Activated CD4-positive, alpha-beta T cell treated with anti-CD3 and anti-CD28 coated beads, Interleukin-2, amount 10 ng/mL, durations not matched to agents 7 days and 5 days (primary cell): ENCODE measurements at regions not wholly inside any gene's neighbourhood (a gene's known extent, or its start where the extent isn't known, plus 50 kb on each side); places are given as distances from the start of the nearest gene placed in this dataset.

ENCODE experiments used
- CTCF ChIA-PET: fragments of 350-600 bp; sonication (Branson Sonifier 250); formaldehyde crosslinking; loops from one replicate; lab custom pipeline; 2021; ENCODE audit warnings: antibody characterized with exemption; lab: Charles Lee
- POLR2A ChIA-PET: fragments of 350-600 bp; sonication (Branson Sonifier 250); formaldehyde crosslinking; loops from one replicate; lab custom pipeline; 2021; ENCODE audit warnings: antibody characterized with exemption; lab: Charles Lee
- DNase-seq: peaks from one replicate; pipeline ENCODE4 v3.0.0-alpha.2; 2020
- H3K27ac Mint-ChIP-seq: one replicate; pipeline ENCODE4 v1.8.0; 2021; ENCODE audit warnings: mild to moderate bottlenecking, moderate library complexity, mixed read lengths
- H3K27me3 Mint-ChIP-seq: one replicate; pipeline ENCODE4 v1.8.0; 2021; ENCODE audit warnings: mixed read lengths
- H3K36me3 Mint-ChIP-seq: one replicate; pipeline ENCODE4 v1.8.0; 2021; ENCODE audit warnings: low read depth, mixed read lengths
- H3K4me1 Mint-ChIP-seq: one replicate; pipeline ENCODE4 v1.8.0; 2021; ENCODE audit warnings: mixed read lengths
- H3K4me3 Mint-ChIP-seq: one replicate; pipeline ENCODE4 v1.8.0; 2021; ENCODE audit warnings: mild to moderate bottlenecking, moderate library complexity, mixed read lengths
- H3K9me3 Mint-ChIP-seq: one replicate; pipeline ENCODE4 v1.8.0; 2021; ENCODE audit warnings: mixed read lengths

DNA sequence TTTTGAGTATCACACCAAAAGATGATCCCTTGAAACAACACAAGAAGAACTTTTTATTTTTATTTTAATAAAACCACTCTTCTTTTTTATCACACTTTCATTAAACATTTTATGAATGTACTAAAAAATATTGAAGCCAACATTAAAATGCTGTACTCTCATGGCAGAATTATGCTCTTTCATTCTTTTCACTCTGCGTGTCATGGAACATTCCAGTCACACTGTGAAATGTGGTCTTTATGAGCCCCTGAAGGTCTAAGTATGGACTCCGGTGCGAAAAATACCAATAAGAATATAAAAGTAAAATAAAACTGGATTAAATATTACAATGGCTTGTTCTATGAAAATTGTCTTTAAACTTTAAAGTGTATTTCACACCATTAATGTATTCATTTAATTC is 148.4 kb downstream of the TMEM26 start:
- POLR2A ChIA-PET, result no interaction called here
- no peak for DNase-seq
- H3K4me3 Mint-ChIP-seq, result no peak overlapping the region
- CTCF ChIA-PET, result no interaction called here
- no peaks in the 10 kb centered on the region for H3K4me1 Mint-ChIP-seq
- no peaks in the 10 kb centered on the region for H3K36me3 Mint-ChIP-seq
- H3K27ac Mint-ChIP-seq, result no peak overlapping the region
- no peaks in the 10 kb centered on the region for H3K9me3 Mint-ChIP-seq
- H3K27me3 Mint-ChIP-seq, result peaks cover 6% of the 10 kb centered on the region

DNA sequence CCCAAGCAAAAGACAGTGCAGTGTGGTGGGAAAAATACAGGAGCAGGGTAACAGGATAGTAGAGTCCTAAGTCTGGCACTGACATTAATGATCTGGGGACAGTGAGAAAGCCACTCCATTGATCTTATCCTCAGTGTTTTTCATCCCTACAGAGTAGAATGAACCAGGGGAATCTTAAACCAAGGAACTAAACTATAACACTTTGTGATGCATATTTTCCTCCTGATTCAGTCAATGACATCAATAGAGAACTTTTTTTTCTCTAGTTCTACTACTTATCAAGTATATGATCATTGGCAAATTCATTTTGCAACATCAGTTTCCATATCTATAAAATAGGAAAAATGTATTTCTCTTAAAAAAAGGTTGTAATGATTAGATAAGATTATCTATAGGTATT is 151.1 kb downstream of the TMEM26 start:
- no peak overlapping the region for H3K4me3 Mint-ChIP-seq
- no peaks in the 10 kb centered on the region for H3K36me3 Mint-ChIP-seq
- DNase-seq, result no peak
- ChIA-PET CTCF (interaction anchor here (0.9 kb wide), 1 partner anchor 8 kb away, joined by 5 read pairs; no protein-coding TSS in a partner anchor), POLR2A (no interaction called here)
- peaks cover 12% of the 10 kb centered on the region for H3K27me3 Mint-ChIP-seq
- H3K27ac Mint-ChIP-seq, result no peak overlapping the region
- peaks cover 6% of the 10 kb centered on the region for H3K9me3 Mint-ChIP-seq
- no peaks in the 10 kb centered on the region for H3K4me1 Mint-ChIP-seq

DNA sequence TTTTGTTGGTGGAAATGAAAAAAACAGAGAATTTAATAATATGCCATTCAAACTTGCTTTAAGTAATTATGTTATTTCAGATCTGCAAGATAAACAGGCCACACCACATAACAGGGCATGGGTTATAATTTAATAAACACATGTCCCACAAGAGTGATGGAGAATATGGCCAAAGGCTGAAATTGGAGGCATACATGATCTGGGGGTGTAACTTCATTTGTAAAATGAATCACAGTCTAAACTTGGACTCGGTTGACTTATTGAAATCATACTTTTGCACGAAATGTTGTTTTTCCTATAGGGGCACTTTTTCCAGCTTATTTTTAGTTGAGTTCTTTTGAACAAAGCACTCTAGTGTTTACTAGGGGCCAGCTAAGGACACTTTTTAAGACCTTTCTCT is 151.6 kb downstream of the TMEM26 start:
- POLR2A ChIA-PET, result no interaction called here
- H3K4me3 Mint-ChIP-seq, result no peak overlapping the region
- no peaks in the 10 kb centered on the region for H3K36me3 Mint-ChIP-seq
- no peak for DNase-seq
- H3K4me1 Mint-ChIP-seq, result no peaks in the 10 kb centered on the region
- no peak overlapping the region for H3K27ac Mint-ChIP-seq
- peaks cover 12% of the 10 kb centered on the region for H3K27me3 Mint-ChIP-seq
- CTCF ChIA-PET, result no interaction called here
- peaks cover 6% of the 10 kb centered on the region for H3K9me3 Mint-ChIP-seq

DNA sequence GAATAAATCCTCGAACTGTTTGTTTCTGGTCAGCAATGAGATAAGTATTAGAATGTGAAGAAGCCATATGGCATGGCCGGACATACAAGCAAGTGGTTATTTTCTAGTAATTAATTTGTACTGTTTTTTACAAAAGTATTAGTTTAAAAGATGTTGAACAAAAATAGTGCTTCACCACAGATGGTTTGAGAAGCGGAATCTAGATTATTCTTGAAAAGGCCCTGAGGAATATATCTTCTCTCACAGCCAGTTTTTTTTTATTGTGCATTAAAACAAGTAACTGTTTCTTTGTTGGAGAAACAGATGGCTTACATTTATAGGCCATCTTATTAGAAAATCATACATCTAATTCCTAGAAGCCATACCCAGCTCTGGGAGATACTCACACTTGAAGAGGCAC is 153.3 kb downstream of the TMEM26 start:
- POLR2A ChIA-PET, result no interaction called here
- CTCF ChIA-PET, result no interaction called here

DNA sequence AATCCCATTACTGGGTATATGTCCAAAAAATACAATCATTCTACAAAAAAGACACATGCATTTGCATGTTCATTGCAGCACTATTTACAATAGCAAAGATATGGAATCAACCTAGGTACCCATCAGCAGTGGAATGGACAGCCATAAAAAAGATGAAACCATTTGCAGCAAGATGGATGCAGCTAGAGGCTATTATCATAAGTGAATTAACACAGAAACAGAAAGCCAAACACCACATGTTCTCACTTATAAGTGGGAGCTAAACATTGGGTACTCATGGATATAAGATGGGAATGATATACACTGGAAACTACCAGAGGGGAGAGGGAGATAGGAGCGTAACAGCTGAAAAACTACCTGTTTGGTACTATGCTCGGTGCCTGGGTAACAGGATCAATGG is 154.0 kb downstream of the TMEM26 start:
- POLR2A ChIA-PET, result no interaction called here
- Mint-ChIP-seq H3K4me1 (no peaks in the 10 kb centered on the region), H3K36me3 (no peaks in the 10 kb centered on the region), H3K27ac (no peak overlapping the region), H3K4me3 (no peak overlapping the region), H3K27me3 (peaks cover 13% of the 10 kb centered on the region), H3K9me3 (peaks cover 6% of the 10 kb centered on the region)
- no peak for DNase-seq
- CTCF ChIA-PET, result no interaction called here

More for the DNA sequence above, 153.3 kb downstream of the TMEM26 start:
- Mint-ChIP-seq H3K4me1 (no peaks in the 10 kb centered on the region), H3K4me3 (no peak overlapping the region), H3K9me3 (peaks cover 6% of the 10 kb centered on the region), H3K36me3 (no peaks in the 10 kb centered on the region), H3K27me3 (peaks cover 13% of the 10 kb centered on the region), H3K27ac (no peak overlapping the region)
- no peak for DNase-seq

DNA sequence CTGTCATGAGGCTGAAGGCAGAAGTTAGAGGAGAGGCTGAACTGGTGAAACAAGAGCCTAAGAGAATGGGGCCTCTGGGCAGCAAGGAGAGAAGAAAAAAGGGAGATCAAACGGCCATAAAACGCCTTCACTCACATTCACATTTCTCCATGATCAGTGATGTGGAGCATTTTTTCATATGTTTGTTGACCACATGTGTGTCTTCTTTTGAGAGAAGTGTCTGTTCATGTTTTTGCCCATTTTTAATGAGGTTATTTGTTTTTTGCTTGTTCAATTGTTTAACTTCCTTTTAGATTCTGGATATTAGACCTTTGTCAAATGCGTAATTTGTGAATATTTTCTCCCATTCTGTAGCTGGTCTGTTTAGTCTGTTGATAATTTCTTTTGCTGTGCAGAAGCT is 155.0 kb downstream of the TMEM26 start:
- H3K4me1 Mint-ChIP-seq, result no peaks in the 10 kb centered on the region
- POLR2A ChIA-PET, result no interaction called here
- H3K36me3 Mint-ChIP-seq, result no peaks in the 10 kb centered on the region
- peaks cover 6% of the 10 kb centered on the region for H3K9me3 Mint-ChIP-seq
- no peak overlapping the region for H3K4me3 Mint-ChIP-seq
- CTCF ChIA-PET, result no interaction called here
- peaks cover 15% of the 10 kb centered on the region for H3K27me3 Mint-ChIP-seq
- DNase-seq, result no peak
- H3K27ac Mint-ChIP-seq, result no peak overlapping the region

DNA sequence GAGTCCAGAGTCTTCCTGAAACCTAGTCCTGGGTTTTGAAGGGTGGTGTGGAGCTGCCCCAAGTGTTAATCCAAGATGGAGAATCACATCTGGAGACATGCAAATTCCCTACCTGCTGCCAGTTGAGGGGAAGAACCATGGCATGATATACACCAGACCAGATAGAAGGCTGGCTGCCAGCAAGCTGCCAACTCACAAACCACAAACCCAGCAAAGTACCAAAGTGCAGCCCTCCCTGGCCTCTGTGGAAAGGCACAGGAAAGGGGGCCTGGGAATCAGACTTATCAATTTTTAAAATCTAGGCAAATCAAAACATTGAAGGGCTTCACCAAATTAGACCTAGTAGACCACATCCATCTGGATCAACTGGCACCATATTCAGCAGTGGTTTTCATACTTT is 157.0 kb downstream of the TMEM26 start:
- CTCF ChIA-PET, result interaction anchor here (1.0 kb wide), 1 partner anchor 861 kb away, joined by 3 read pairs; no protein-coding TSS in a partner anchor
- Mint-ChIP-seq H3K27me3 (peaks cover 15% of the 10 kb centered on the region), H3K4me3 (no peak overlapping the region), H3K9me3 (peaks cover 6% of the 10 kb centered on the region), H3K27ac (no peak overlapping the region), H3K36me3 (peaks cover 2% of the 10 kb centered on the region), H3K4me1 (no peaks in the 10 kb centered on the region)
- POLR2A ChIA-PET, result no interaction called here
- no peak for DNase-seq

DNA sequence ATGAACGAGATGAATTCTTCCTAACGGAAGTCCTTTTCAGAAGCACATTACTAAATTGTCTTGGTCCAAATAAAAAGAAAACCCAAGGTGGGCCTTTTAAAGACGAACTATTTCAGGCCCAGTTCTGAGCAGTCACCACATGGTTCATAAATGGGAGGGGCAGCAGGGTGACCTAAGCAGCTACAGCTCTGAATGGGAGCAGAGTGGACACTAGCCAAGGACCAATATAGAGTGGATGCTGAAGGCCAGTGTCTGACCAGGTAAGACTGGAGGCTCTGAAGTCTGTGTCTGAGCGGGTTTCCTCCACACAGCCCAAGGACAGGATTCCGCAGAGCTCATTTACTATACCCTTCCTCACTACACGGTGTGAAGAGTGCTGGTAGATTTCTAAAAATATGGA is 159.1 kb downstream of the TMEM26 start:
- Mint-ChIP-seq H3K4me1 (no peaks in the 10 kb centered on the region), H3K36me3 (peaks cover 4% of the 10 kb centered on the region), H3K4me3 (no peak overlapping the region), H3K9me3 (peaks cover 9% of the 10 kb centered on the region), H3K27ac (no peak overlapping the region), H3K27me3 (peaks cover 17% of the 10 kb centered on the region)
- DNase-seq, result no peak
- POLR2A ChIA-PET, result no interaction called here
- CTCF ChIA-PET, result interaction anchor here (1.2 kb wide), 1 partner anchor 31 kb away, joined by 3 read pairs; no protein-coding TSS in a partner anchor

DNA sequence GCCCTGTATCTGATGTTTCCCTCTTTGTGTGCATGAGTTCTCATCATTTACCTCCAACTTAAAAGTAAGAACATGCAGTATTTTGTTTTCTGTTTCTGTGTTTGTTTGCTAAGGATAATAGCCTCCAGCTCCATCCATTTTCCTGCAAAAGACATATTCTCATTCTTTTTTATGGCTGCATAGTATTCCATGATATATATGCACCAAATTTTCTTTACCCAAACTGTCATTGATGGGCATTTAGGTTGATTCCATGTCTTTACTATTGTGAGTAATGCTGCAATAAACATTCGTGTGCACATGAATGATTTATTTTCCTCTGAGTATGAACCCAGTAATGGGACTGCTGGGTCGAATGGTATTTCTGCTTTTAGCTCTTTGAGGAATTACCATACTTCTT is 163.4 kb downstream of the TMEM26 start:
- peaks cover 30% of the 10 kb centered on the region for H3K4me1 Mint-ChIP-seq
- CTCF ChIA-PET, result no interaction called here
- H3K9me3 Mint-ChIP-seq, result peaks cover 12% of the 10 kb centered on the region
- no peak overlapping the region for H3K27ac Mint-ChIP-seq
- DNase-seq, result no peak
- no peak overlapping the region for H3K4me3 Mint-ChIP-seq
- POLR2A ChIA-PET, result no interaction called here
- peaks cover 11% of the 10 kb centered on the region for H3K36me3 Mint-ChIP-seq
- peaks cover 10% of the 10 kb centered on the region for H3K27me3 Mint-ChIP-seq

DNA sequence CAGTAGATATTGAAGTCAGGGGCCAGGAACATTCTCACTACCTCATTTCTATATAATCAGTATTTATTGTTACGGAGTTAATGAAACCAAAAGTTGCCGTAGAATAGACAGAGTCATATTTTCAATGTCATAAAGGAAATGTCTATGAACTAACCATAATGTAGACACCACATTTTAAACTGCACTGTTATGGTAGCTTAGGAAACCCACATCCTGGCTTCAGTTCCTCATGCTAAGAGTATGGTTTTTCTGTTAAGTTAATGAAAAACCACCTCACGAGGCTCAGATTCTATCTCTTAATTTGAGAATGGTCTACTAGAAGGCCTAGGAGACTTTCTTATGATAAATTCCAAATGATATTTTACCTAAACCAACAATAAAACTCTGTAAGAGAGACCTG is 166.5 kb downstream of the TMEM26 start:
- Mint-ChIP-seq H3K27ac (peak overlapping the region; percentile 65), H3K27me3 (peaks cover 9% of the 10 kb centered on the region), H3K9me3 (peaks cover 12% of the 10 kb centered on the region), H3K36me3 (peaks cover 11% of the 10 kb centered on the region), H3K4me1 (peaks cover 40% of the 10 kb centered on the region), H3K4me3 (peak overlapping the region; percentile 48)
- CTCF ChIA-PET, result no interaction called here
- POLR2A ChIA-PET, result no interaction called here
- peak; percentile 66 for DNase-seq

DNA sequence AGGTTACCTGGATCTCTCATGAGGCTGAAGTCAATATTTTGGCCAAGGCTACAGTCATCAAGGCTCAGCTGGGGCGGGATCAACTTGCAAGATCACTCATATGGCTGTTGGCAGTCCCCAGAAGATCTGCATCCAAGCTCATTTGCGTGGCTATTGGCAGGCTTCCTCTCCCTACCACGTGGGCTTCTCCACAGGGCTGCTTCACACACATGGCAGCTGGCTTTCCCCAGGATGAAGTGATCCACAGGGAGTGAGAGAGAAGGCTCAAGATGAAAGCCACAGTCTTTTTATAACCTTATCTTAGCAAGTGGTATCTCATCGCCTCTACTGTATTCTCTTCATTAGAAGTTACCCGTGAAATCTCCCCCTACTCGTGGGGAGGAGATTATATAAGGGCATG is 167.4 kb downstream of the TMEM26 start:
- Mint-ChIP-seq H3K36me3 (peaks cover 10% of the 10 kb centered on the region), H3K27me3 (peaks cover 9% of the 10 kb centered on the region), H3K4me1 (peaks cover 40% of the 10 kb centered on the region), H3K27ac (no peak overlapping the region), H3K9me3 (peaks cover 12% of the 10 kb centered on the region), H3K4me3 (no peak overlapping the region)
- no peak for DNase-seq
- CTCF ChIA-PET, result no interaction called here
- POLR2A ChIA-PET, result no interaction called here

DNA sequence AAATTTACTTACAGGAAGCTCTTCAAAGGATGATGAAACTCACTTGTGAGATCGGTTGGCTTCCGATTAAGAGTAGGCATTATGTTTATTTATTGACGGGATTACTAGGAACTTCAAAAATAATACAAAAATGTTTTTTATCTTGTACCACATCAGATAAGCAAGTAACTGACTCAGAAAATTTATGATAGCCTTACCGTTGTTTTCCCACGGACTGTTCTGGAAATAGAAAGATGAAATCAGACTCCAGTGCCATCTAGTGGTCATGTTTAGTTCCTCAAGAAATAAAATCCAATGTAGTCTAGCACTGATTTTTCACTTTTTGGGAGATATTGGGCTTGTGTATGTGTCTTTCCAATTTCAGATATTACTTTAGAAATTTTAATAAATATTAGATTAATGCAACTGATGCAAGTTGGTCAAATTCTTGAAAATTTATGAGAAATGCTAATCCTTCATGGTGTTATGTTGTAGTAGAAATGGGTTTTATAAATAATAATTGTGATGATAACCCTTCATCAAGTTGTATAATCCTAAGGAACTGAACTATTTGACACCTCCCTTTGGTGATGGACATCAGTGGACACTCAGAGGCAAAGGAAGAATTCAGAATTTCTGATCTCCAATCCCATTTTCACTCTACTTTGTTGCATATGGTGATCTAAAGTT is 168.8 kb downstream of the TMEM26 start:
- POLR2A ChIA-PET, result no interaction called here
- Mint-ChIP-seq H3K9me3 (peaks cover 8% of the 10 kb centered on the region), H3K36me3 (peaks cover 8% of the 10 kb centered on the region), H3K27me3 (peaks cover 11% of the 10 kb centered on the region), H3K4me1 (peaks cover 40% of the 10 kb centered on the region), H3K4me3 (peak overlapping the region; percentile 18), H3K27ac (no peak overlapping the region)
- DNase-seq, result peak; percentile 20
- CTCF ChIA-PET, result interaction anchor here (0.9 kb wide), 1 partner anchor 14 kb away, joined by 3 read pairs; no protein-coding TSS in a partner anchor

DNA sequence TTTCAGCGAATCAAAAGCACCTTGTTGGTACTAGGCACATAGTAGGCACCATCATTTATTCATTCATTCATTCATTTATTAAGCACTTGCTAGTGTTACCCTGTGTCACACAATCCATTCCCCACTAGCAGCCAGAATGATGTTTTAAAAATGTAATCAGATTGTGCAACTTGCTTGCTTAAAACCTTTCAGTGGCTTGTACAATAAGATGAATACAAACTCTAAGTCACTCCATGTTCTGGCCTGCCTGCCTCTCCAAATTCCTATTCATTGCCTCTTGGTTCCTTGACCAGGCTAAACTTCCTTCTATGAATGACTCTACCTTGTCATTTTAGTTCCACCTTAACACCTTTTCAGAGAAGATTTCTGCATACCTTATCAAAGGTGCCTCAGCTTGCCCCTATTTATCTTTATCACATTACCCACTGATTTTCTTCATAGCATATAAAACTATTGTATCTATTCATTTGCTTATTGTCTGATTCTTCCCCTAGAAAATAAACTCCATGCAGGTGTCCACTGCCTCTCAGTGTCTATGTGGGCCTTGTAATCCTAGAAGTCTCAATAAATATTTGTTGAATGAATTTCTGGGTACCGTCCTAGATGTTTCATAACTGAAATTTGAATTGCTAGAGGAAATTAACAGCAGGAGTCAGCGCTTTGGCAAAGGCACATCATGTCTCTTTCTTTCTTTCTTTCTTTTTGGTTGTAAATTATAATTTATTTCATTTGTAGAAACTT is 169.5 kb downstream of the TMEM26 start:
- peaks cover 11% of the 10 kb centered on the region for H3K27me3 Mint-ChIP-seq
- H3K36me3 Mint-ChIP-seq, result peaks cover 8% of the 10 kb centered on the region
- DNase-seq, result no peak
- H3K27ac Mint-ChIP-seq, result no peak overlapping the region
- CTCF ChIA-PET, result interaction anchor here (0.9 kb wide), 1 partner anchor 14 kb away, joined by 3 read pairs; no protein-coding TSS in a partner anchor
- peaks cover 40% of the 10 kb centered on the region for H3K4me1 Mint-ChIP-seq
- POLR2A ChIA-PET, result no interaction called here
- peaks cover 8% of the 10 kb centered on the region for H3K9me3 Mint-ChIP-seq
- peak overlapping the region; percentile 18 for H3K4me3 Mint-ChIP-seq
